ENCODE measurements at regions not wholly inside any gene's neighbourhood (a gene's known extent, or its start where the extent isn't known, plus 50 kb on each side); places are given as distances from the start of the nearest gene placed in this dataset.
A peak's percentile ranks its signal among the peaks of the same experiment; 100 is the strongest.
"Not testable (repeated sequence)": the region's sequence is repeated elsewhere in the genome, so short reads cannot be mapped to it uniquely, and the experiment has no call there.

DNA sequence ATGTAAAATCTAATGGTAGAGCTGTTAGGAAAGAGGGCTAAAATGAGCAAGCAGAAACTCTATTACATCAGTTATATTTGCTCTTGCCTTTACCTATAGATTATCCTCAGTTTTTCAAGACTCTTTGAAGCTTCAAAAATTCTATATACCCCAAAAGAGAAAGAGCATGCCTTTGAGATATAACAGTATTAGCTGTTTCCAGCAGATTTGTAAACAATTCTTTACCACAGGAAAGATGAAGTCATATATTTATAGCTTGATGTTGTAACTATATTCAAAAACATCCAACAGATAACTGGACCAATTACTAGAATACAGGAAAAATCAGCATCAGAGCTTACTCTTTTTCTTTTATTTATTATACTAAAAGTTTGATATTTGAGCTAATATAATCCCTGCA lies 416.2 kb upstream of the TPK1 start:
- DNase-seq, result no peak

DNA sequence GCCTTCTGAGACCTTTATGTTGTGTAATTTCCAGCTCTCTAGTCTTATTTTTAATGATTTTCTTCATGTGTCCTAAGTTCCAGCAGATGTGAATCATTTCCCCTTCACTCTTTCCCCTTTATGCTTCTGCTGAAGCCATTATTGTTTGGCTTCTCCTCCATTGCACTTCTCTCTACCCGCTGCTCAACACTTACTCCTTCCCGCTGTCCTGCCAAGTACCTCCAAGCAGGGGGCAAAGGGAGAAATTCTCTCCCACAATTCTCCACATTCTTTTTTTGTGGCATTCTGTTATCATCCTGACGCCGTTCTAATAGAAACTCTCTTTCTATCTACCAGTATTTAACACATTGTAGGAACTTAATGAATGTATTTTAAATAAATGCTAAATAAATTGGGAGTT lies 388.9 kb upstream of the TPK1 start:
- no peak for DNase-seq

DNA sequence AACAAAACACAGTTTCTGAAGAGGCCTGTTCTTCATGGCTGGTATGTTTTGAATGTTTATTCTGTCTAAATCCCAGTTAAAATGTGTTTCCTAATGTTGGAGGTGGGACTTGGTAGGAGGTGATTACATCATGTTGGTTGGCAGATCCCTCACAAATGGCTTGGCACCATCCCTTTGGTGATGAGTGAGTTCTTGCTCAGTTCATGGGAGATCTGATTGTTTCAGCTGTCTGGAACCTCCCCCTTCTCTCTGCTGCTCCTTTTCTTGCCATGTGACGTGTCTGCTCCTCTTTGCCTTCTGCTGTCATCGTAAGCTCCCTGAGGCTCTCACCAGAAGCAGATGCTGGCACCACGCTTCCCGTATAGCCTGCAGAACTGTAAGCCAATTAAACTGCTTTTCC lies 383.6 kb upstream of the TPK1 start:
- DNase-seq, result no peak

- no peak for DNase-seq
Measured at GRCh38 chr7:145216866-145217265, 381.0 kb upstream of the TPK1 start.

- DNase-seq, result no peak
Measured at GRCh38 chr7:145212050-145212449, 376.2 kb upstream of the TPK1 start.

- no peak for DNase-seq
Measured at GRCh38 chr7:145211211-145211610, 375.4 kb upstream of the TPK1 start.

- no peak for DNase-seq
Measured at GRCh38 chr7:145193951-145194350, 358.1 kb upstream of the TPK1 start.

- no peak for DNase-seq
Measured at GRCh38 chr7:145184956-145185355, 349.1 kb upstream of the TPK1 start.

GRCh38 chr7:145183069-145183468 lies 347.2 kb upstream of the TPK1 start:
- DNase-seq, result no peak

DNA sequence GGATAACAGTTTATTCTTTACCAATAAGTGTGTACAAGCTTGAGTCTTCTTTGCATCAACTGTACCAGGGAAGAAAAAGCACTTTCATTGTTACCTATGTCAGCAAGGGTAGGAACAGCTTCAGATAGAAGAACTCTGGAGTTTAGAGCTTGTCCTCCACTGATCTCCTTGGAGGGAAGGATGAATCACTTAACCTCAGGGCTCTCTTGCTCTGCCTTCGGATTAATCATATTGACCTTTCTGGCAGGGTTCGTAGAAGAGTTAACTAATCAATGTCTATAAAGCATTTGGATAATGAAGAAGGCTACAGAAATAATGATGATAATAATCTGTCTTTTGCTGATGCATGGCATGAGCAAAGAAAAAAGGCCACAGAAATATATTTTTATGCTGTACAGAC lies 339.5 kb upstream of the TPK1 start:
- no peak for DNase-seq

DNA sequence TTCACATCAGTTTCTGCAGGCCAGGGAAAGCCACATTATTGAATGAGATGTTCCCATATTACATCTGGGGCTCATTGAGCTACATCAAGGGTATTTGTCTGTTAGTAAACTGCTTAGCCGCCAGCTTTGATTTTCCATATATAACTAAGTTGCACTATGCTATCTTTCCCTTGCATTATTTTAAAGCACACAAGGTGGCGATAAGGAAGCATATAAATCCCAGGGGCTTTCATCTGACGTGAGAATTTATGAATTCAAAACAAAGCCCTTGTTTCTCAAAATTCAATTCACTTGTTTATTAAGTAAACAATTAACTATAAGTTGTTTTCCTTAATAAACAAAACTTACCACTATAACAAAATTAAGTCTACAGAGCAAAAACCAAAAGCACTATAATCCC lies 334.1 kb upstream of the TPK1 start:
- DNase-seq, result peak; percentile 62 to 77

- no peak for DNase-seq
Measured at GRCh38 chr7:145168879-145169278, 333.0 kb upstream of the TPK1 start.

- DNase-seq, result no peak
Measured at GRCh38 chr7:145168427-145168826, 332.6 kb upstream of the TPK1 start.

- no peak for DNase-seq
Measured at GRCh38 chr7:145156834-145157233, 321.0 kb upstream of the TPK1 start.

GRCh38 chr7:145152589-145152988 lies 316.7 kb upstream of the TPK1 start:
- no peak for DNase-seq

DNA sequence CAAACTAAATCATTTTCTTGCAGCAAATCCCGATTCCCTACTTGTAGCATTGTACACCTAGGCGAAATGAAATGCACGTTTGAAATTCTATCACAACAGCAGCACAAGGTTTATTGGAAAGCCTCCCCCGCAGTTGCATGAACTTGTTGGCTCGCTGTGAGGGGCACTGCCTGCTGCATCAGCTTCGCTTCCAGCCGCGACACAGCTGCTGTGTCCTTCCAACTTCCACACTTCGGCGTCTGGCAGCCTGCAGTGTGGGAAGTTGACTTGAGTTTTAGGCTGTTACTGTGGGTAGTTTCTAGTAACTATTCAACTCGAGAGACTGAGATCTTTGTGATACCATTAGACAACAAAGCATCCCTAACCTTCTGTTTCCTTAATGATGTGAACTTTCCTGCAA lies 315.8 kb upstream of the TPK1 start:
- no peak for DNase-seq

GRCh38 chr7:145147865-145148264 lies 312.0 kb upstream of the TPK1 start:
- no peak for DNase-seq

- no peak for DNase-seq
Measured at GRCh38 chr7:145143685-145144084, 307.8 kb upstream of the TPK1 start.

DNA sequence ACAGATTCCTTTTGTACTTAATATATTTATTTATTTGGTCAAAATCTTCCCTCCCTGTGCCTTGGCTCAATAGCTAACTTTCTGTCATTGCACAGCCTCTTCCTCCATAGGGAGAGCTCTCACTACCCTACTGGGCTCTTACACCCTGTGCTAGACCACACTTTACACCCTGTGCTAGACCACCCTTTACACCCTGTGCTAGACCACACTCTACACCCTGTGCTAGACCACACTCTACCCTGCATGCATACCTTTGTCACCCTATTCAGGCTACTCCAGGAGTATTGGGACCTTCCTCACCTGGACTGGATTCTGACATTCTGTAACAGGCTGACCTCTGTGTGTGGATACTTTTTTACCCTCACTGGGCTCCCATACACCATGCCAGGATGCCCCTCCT lies 298.5 kb upstream of the TPK1 start:
- DNase-seq, result no peak

GRCh38 chr7:145123502-145123901 lies 287.6 kb upstream of the TPK1 start:
- DNase-seq, result no peak

DNA sequence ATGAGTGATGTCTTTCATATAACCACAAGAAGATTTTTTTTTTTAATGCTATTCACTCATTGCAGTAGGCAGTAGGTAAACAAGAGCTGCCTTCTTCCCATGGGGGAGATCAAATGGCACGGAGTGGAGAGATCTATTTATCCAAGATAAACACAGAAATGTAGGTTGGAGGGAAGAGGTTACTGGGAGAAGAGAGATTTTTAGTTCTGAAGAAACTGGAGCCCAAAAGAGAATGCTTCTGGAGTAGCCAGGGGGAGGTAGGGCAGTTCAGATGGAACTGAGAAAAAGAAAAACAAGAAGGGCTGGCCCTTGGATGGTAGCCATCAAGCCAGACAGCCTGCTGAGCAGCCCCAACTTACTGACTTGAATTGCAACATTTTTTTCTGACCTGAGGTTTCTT lies 270.1 kb upstream of the TPK1 start:
- peak; percentile 54 to 84 for DNase-seq

DNA sequence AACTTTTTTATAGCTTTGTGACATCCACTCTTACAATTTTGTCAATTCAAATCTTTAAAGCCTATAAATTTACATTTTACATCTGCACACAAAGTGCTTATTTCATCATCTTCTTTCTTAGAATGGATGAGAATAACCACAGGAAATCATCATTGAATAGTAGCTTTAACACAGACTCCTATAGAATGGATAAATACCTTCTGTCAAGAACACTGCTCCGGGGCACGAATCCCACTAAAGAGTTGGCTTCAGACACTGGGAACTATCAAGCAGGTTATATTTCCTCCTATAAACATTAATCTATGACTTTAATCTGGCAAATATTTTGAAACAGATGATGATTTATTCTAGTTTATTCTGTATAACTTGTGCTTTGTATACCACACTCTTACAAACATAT lies 269.7 kb upstream of the TPK1 start:
- DNase-seq, result peak; percentile 47 to 80

GRCh38 chr7:145104400-145104799 lies 268.5 kb upstream of the TPK1 start:
- no peak for DNase-seq

DNA sequence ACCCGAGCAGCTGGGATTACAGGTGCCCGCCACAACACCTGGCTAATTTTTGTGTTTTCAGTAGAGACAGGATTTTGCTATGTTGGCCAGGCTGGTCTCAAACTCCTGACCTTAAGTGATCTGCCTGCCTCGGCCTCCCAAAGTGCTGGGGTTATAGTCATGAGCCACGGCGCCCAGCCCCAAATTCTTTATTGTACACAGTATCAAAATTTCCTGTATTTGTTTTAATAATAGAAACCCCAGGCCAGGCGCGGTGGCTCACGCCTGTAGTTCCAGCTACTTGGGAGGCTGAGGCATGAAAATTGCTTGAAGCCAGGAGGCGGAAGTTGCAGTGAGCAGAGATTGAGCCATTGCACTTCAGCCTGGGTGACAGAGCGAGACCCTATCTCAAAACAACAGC lies 266.3 kb upstream of the TPK1 start:
- DNase-seq, result not testable (repeated sequence)

DNA sequence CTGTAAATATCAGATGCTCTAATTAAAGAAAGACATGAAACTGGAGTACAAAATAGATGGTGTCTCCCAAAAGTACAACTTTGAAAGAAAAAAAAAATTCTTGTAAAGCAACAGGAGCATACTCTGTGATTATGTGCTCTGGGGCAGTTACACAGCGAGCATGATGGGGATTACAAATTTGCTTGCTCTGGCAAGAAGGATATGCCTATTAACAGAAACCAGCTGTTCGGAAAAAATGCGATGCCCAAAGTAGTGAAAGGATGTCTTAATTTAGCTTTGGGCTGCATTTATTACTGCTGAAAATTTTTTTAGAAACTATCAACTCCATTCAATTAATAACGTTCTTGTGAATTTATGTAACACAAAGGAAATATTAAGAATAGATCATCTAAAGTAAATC lies 256.9 kb upstream of the TPK1 start:
- DNase-seq, result no peak

GRCh38 chr7:145088111-145088745 lies 252.4 kb upstream of the TPK1 start:
- no peak for DNase-seq

All from NCI-H2081 (cell line).